ENCODE measurements at regions not wholly inside any gene's neighbourhood (a gene's known extent, or its start where the extent isn't known, plus 50 kb on each side); places are given as distances from the start of the nearest gene placed in this dataset.

- TF ChIP-seq CTCF (IDR thresholded peaks at IDR 0.05) (no peak), POLR2A (IDR thresholded peaks at IDR 0.05; ENCODE audit: low read depth) (no peak), EP300 (IDR thresholded peaks at IDR 0.05) (no peak), POLR2AphosphoS5 (IDR thresholded peaks at IDR 0.05) (no peak)
Observed at GRCh38 chr4:65021737-65022136, 612.5 kb upstream of the TECRL start.
